Fibroblast of the aortic adventitia (primary cell): ENCODE measurements at regions not wholly inside any gene's neighbourhood (a gene's known extent, or its start where the extent isn't known, plus 50 kb on each side); places are given as distances from the start of the nearest gene placed in this dataset.
"Not testable (repeated sequence)": the region's sequence is repeated elsewhere in the genome, so short reads cannot be mapped to it uniquely, and the experiment has no call there.

ENCODE experiments used
- DNase-seq: peaks from one replicate; pipeline ENCODE4 v3.0.0-alpha.2; 2010; ENCODE audit warnings: low read depth
- H3K4me3 ChIP-seq: 2 replicates; pipeline ENCODE4 v1.5.1; 2011; ENCODE audit warnings: low read depth, mild to moderate bottlenecking, control low read depth, low read length, moderate library complexity
- CTCF ChIP-seq: IDR thresholded peaks from 2 replicates; pipeline ENCODE4 v1.5.1; 2011; ENCODE audit warnings: mild to moderate bottlenecking, low read length, control low read depth, inconsistent platforms; ENCODE audit not compliant: insufficient read depth

- no peak for TF ChIP-seq CTCF
- no peak for DNase-seq
These were observed 218.0 kb upstream of the CRIM1 start for GRCh38 chr2:36137612-36138011.

GRCh38 chr2:36134281-36134680 lies 221.3 kb upstream of the CRIM1 start:
- H3K4me3 ChIP-seq = no peak overlapping the region
- DNase-seq = no peak
- no peak for TF ChIP-seq CTCF

More at GRCh38 chr2:36137612-36138011, 218.0 kb upstream of the CRIM1 start:
- no peak overlapping the region for H3K4me3 ChIP-seq

GRCh38 chr2:36128359-36128758 lies 227.2 kb upstream of the CRIM1 start:
- DNase-seq = no peak
- TF ChIP-seq CTCF = no peak

GRCh38 chr2:36125702-36126101 lies 229.9 kb upstream of the CRIM1 start:
- no peak for DNase-seq
- no peak for TF ChIP-seq CTCF
- no peak overlapping the region for H3K4me3 ChIP-seq

More at GRCh38 chr2:36128359-36128758, 227.2 kb upstream of the CRIM1 start:
- H3K4me3 ChIP-seq = no peak overlapping the region

- no peak for DNase-seq
- no peak for TF ChIP-seq CTCF
- no peak overlapping the region for H3K4me3 ChIP-seq
These were observed 231.6 kb upstream of the CRIM1 start for GRCh38 chr2:36123995-36124394.

GRCh38 chr2:36097022-36097421 lies 258.6 kb upstream of the CRIM1 start:
- TF ChIP-seq CTCF = no peak

GRCh38 chr2:36091844-36092741 lies 263.5 kb upstream of the CRIM1 start:
- H3K4me3 ChIP-seq, DNase-seq: not testable (repeated sequence)

More at GRCh38 chr2:36097022-36097421, 258.6 kb upstream of the CRIM1 start:
- no peak for DNase-seq
- H3K4me3 ChIP-seq = no peak overlapping the region
